GM18870 (cell line): ENCODE measurements at regions not wholly inside any gene's neighbourhood (a gene's known extent, or its start where the extent isn't known, plus 50 kb on each side); places are given as distances from the start of the nearest gene placed in this dataset.

Experiments used
- ATAC-seq: cut with Tn5 transposase; IDR thresholded peaks from one replicate; pipeline ENCODE4 v1.9.1; 2021; ENCODE audit warnings: moderate library complexity; ENCODE audit not compliant: unreplicated experiment

GRCh38 chr15:62566248-62566647 lies 401.2 kb upstream of the C2CD4B start:
- ATAC-seq: no peak

- ATAC-seq: no peak
Observed at GRCh38 chr15:62567501-62567900, 402.4 kb upstream of the C2CD4B start.

- ATAC-seq: no peak
Observed at GRCh38 chr15:62568004-62568403, 402.9 kb upstream of the C2CD4B start.

- no peak for ATAC-seq
Observed at GRCh38 chr15:62568702-62569101, 403.6 kb upstream of the C2CD4B start.

- ATAC-seq: no peak
Observed at GRCh38 chr15:62569460-62570404, 404.6 kb upstream of the C2CD4B start.

GRCh38 chr15:62570405-62570783 lies 405.3 kb upstream of the C2CD4B start:
- no peak for ATAC-seq

- no peak for ATAC-seq
Observed at GRCh38 chr15:62571072-62571471, 406.0 kb upstream of the C2CD4B start.

GRCh38 chr15:62572797-62573196 lies 407.7 kb upstream of the C2CD4B start:
- ATAC-seq: no peak

GRCh38 chr15:62573876-62574275 lies 408.8 kb upstream of the C2CD4B start:
- no peak for ATAC-seq

- no peak for ATAC-seq
Observed at GRCh38 chr15:62578546-62578945, 413.5 kb upstream of the C2CD4B start.

- no peak for ATAC-seq
Observed at GRCh38 chr15:62578960-62579359, 413.9 kb upstream of the C2CD4B start.

GRCh38 chr15:62579842-62580241 lies 414.8 kb upstream of the C2CD4B start:
- no peak for ATAC-seq

- no peak for ATAC-seq
Observed at GRCh38 chr15:62582580-62582979, 417.5 kb upstream of the C2CD4B start.

GRCh38 chr15:62584301-62585235 lies 419.5 kb upstream of the C2CD4B start:
- ATAC-seq: no peak

GRCh38 chr15:62588938-62589670 lies 424.0 kb upstream of the C2CD4B start:
- no peak for ATAC-seq

- ATAC-seq: no peak
Observed at GRCh38 chr15:62591842-62592838, 427.1 kb upstream of the C2CD4B start.

- ATAC-seq: no peak
Observed at GRCh38 chr15:62592920-62593319, 427.8 kb upstream of the C2CD4B start.

GRCh38 chr15:62593681-62594399 lies 428.8 kb upstream of the C2CD4B start:
- no peak for ATAC-seq

GRCh38 chr15:62598217-62598616 lies 433.1 kb upstream of the C2CD4B start:
- no peak for ATAC-seq
